Gastrocnemius medialis (tissue), 4 donors: ENCODE measurements at regions not wholly inside any gene's neighbourhood (a gene's known extent, or its start where the extent isn't known, plus 50 kb on each side); places are given as distances from the start of the nearest gene placed in this dataset.

Source experiments
- CTCF ChIP-seq, 5 experiments: fragments of 450-650 bp in 3 of 5; fragments of 200-600 bp in 2 of 5; sonication (generic) in 2 of 5; IDR thresholded peaks in 4 of 5; conservative IDR thresholded peaks in 1 of 5; 1 replicate in 4 of 5; 2 replicates in 1 of 5; pipeline ENCODE4 v1.5.1; 2016 to 2019; ENCODE audit warnings: antibody characterized with exemption in 5 of 5, mild to moderate bottlenecking in 3 of 5, moderate library complexity in 3 of 5
- POLR2A ChIP-seq, 2 donors: fragments of 450-650 bp; IDR thresholded peaks; one replicate each; pipeline ENCODE4 v1.6.1; 2017; ENCODE audit warnings: antibody characterized with exemption in 2 of 2, mild to moderate bottlenecking in 2 of 2, moderate library complexity in 2 of 2

GRCh38 chr3:125767641-125768040 lies 172.3 kb upstream of the OSBPL11 start:
- TF ChIP-seq CTCF (IDR thresholded peaks at IDR 0.05 in 4 of 5, conservative IDR thresholded peaks at IDR 0.05 in 1 of 5): no peak
- no peak for TF ChIP-seq POLR2A (IDR thresholded peaks at IDR 0.05)
